Esophagus squamous epithelium (tissue), 5 donors: ENCODE measurements at regions not wholly inside any gene's neighbourhood (a gene's known extent, or its start where the extent isn't known, plus 50 kb on each side); places are given as distances from the start of the nearest gene placed in this dataset.

Source experiments
- DNase-seq: peaks from one replicate; lab custom pipeline; 2025; lab: John Stamatoyannopoulos, UW
- H3K27ac ChIP-seq, 4 donors: fragments of 200-600 bp; sonication (generic); one replicate each; pipeline ENCODE4 v1.5.1; 2016 to 2019; ENCODE audit warnings: mild to moderate bottlenecking in 1 of 4
- H3K27me3 ChIP-seq, 4 donors: fragments of 200-600 bp; sonication (generic); 1 replicate in 3 of 4; 2 replicates in 1 of 4; pipeline versions ENCODE4 v1.5.1 to v1.6.0; 2017 to 2021; ENCODE audit warnings: antibody characterized with exemption in 1 of 4
- H3K36me3 ChIP-seq, 3 donors: fragments of 200-600 bp; sonication (generic); one replicate each; pipeline ENCODE4 v1.5.1; 2016 to 2019
- H3K4me1 ChIP-seq, 3 donors: fragments of 200-600 bp; sonication (generic); one replicate each; pipeline ENCODE4 v1.5.1; 2017 to 2019
- H3K4me3 ChIP-seq, 4 donors: fragments of 200-600 bp; sonication (generic); 1 replicate in 3 of 4; 2 replicates in 1 of 4; pipeline ENCODE4 v1.5.1; 2016 to 2019; ENCODE audit warnings: mild to moderate bottlenecking in 2 of 4, moderate library complexity in 1 of 4
- H3K9me3 ChIP-seq, 3 donors: fragments of 200-600 bp; sonication (generic); one replicate each; pipeline ENCODE4 v1.5.1; 2016 to 2019
- POLR2A ChIP-seq, 4 donors: fragments of 450-650 bp; IDR thresholded peaks; one replicate each; pipeline ENCODE4 v1.6.1; 2017; ENCODE audit warnings: antibody characterized with exemption in 4 of 4, mild to moderate bottlenecking in 4 of 4, moderate library complexity in 3 of 4
- WGBS, 2 donors: methylation state at CpG; one replicate each; pipeline ENCODE4 v1.1.5; 2018; 5-methylcytosine and 5-hydroxymethylcytosine counted together
- intact Hi-C: fragments of 100-400 bp; cut with DNase I; formaldehyde crosslinking; loops from one replicate; pipeline ENCODE4 v1.15.0; 2022
- TF ChIP-seq, protein P1 (sequence below), 6 experiments: fragments of 450-650 bp in 4 of 6; fragments of 200-600 bp in 2 of 6; sonication (generic) in 2 of 6; IDR thresholded peaks; one replicate each; pipeline ENCODE4 v1.5.1; 2016 to 2019; ENCODE audit warnings: antibody characterized with exemption in 6 of 6, mild to moderate bottlenecking in 4 of 6, moderate library complexity in 4 of 6
- donor health status: DM: yes; HTN: yes; CAD: no.

DNA sequence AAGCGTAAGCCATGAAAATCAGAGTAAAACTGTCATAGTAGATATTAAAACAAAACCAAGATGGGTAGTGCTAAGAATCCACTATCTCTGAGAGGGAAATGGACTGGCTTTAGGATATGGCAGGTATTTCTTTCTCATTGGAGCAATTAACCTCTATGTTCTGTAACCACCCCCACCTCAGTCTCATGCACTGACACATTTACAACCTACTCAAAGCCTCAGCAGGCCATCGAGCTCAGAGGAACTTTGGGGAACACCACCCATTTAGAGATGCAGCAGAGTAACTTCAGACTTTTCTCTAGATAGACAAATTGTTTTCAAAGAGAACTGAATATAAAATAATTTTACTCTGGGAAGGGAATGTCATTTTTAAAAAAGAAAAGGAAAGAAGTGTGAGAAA is 615.8 kb upstream of the ZFHX3 start:
- Histone ChIP-seq H3K36me3 (no peaks in the 10 kb centered on the region), H3K4me1 (no peaks in the 10 kb centered on the region), H3K27me3 (no peaks in the 10 kb centered on the region), H3K4me3 (no peak overlapping the region), H3K9me3 (no peaks in the 10 kb centered on the region), H3K27ac (no peak overlapping the region)
- DNase-seq = no peak
- intact Hi-C loops = no loop called here
- TF ChIP-seq POLR2A (IDR thresholded peaks at IDR 0.05) = no peak
- TF ChIP-seq, protein P1, sequence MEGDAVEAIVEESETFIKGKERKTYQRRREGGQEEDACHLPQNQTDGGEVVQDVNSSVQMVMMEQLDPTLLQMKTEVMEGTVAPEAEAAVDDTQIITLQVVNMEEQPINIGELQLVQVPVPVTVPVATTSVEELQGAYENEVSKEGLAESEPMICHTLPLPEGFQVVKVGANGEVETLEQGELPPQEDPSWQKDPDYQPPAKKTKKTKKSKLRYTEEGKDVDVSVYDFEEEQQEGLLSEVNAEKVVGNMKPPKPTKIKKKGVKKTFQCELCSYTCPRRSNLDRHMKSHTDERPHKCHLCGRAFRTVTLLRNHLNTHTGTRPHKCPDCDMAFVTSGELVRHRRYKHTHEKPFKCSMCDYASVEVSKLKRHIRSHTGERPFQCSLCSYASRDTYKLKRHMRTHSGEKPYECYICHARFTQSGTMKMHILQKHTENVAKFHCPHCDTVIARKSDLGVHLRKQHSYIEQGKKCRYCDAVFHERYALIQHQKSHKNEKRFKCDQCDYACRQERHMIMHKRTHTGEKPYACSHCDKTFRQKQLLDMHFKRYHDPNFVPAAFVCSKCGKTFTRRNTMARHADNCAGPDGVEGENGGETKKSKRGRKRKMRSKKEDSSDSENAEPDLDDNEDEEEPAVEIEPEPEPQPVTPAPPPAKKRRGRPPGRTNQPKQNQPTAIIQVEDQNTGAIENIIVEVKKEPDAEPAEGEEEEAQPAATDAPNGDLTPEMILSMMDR (IDR thresholded peaks at IDR 0.05) = no peak
- WGBS, 2 donors = 53 to 66% methylated on average over 2 of the region's 2 CpGs

DNA sequence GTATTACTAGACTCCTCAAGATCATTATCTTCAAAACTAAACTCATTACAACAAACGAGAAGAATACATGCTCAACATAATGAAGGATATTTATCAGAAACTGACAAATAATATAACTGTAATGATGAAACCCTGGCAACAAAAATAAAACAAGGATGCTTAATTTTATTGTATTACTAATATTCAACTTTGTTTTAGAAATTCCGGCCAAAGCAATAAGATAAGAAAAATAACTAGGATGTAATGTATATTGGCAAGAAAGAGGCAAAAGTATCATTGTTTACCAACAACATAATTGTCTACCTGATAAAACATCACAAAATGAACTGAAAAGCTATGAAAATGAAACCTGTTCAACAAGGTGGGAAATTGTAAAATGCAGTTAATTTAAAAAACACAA is 588.3 kb upstream of the ZFHX3 start:
- Histone ChIP-seq H3K27ac (no peak overlapping the region), H3K4me1 (no peaks in the 10 kb centered on the region), H3K27me3 (no peaks in the 10 kb centered on the region), H3K36me3 (no peaks in the 10 kb centered on the region), H3K9me3 (peaks cover 0 to 8% (median 0%) of the 10 kb centered on the region in 3 donors), H3K4me3 (no peak overlapping the region)
- TF ChIP-seq POLR2A (IDR thresholded peaks at IDR 0.05) = no peak
- TF ChIP-seq, protein P1 (IDR thresholded peaks at IDR 0.05) = no peak
- DNase-seq = no peak
- intact Hi-C loops = no loop called here
- 67 to 76% methylated on average over 2 of the region's 2 CpGs for WGBS, 2 donors

DNA sequence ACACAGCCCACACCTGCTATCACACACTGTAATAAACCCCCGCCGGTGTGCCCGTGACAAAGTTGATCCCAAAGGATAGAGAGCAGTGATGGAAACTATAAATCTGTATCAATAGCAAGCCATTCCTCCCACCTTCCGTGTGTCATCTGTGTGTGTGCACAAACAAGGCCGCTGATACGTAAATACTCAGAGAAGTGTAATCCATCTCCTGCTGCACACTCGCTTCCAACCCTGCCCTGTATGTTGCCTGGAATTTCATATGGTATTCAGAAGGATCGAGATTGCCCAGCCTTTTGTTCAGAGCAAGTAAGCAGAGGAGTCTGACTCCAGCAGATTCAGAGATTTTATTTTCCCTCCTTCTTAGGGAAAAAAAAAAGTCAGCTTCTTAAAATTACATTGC is 581.1 kb upstream of the ZFHX3 start:
- Histone ChIP-seq H3K9me3 (no peaks in the 10 kb centered on the region), H3K4me1 (no peaks in the 10 kb centered on the region), H3K27me3 (no peaks in the 10 kb centered on the region), H3K4me3 (no peak overlapping the region), H3K27ac (no peak overlapping the region), H3K36me3 (no peaks in the 10 kb centered on the region)
- TF ChIP-seq, protein P1 (IDR thresholded peaks at IDR 0.05) = no peak
- TF ChIP-seq POLR2A (IDR thresholded peaks at IDR 0.05) = no peak
- intact Hi-C loops = no loop called here
- WGBS, 2 donors = 59 to 69% methylated on average over 8 of the region's 8 CpGs
- DNase-seq = no peak

DNA sequence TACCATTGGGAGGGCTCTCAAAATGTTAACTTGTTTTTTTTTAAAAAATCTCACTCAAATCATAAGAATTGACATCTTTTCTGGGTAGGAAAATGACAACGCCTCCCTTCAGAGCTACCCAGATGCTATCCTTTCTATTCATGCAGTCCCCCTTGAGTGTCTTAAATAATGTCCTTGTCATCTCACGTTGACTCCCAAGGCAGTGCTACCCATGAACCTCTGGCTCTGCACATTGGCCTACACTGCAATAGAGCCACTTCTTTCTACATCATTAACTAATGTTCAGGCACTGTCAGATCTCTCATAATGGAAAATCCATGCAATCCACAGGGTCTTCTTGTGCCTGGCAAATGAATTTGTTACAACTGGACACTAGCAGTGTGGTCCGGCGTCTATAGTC is 569.8 kb upstream of the ZFHX3 start:
- no peak for TF ChIP-seq POLR2A (IDR thresholded peaks at IDR 0.05)
- Histone ChIP-seq H3K27me3 (peaks cover 0 to 8% (median 0%) of the 10 kb centered on the region in 4 donors), H3K36me3 (no peaks in the 10 kb centered on the region), H3K4me1 (no peaks in the 10 kb centered on the region), H3K9me3 (no peaks in the 10 kb centered on the region), H3K27ac (no peak overlapping the region), H3K4me3 (no peak overlapping the region)
- intact Hi-C loops = no loop called here
- DNase-seq = no peak
- 84 to 86% methylated on average over 4 of the region's 4 CpGs for WGBS, 2 donors

DNA sequence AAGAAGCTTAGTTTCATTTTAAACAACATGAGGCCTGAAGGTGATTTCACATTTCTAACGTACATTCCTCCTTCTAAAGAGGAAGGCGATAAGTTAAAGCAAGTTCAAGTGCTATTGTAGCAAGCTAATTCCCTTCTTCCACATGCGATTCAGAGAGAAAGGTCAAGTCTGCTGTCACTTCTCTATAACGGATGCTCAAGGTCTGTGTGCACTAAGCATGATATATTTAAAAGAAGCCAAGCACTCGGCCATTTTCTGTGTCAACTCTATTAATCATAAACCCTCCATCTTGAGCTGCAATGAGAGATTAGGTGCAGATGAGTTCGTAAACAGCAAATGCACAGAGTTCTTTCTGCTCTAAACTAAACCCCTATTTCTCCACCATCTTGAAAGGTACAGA is 568.8 kb upstream of the ZFHX3 start:
- intact Hi-C loops = no loop called here
- Histone ChIP-seq H3K36me3 (no peaks in the 10 kb centered on the region), H3K27ac (no peak overlapping the region), H3K27me3 (peaks cover 0 to 14% (median 0%) of the 10 kb centered on the region in 4 donors), H3K4me1 (no peaks in the 10 kb centered on the region), H3K9me3 (no peaks in the 10 kb centered on the region), H3K4me3 (no peak overlapping the region)
- TF ChIP-seq, protein P1 (IDR thresholded peaks at IDR 0.05) = no peak
- 58 to 63% methylated on average over 6 of the region's 6 CpGs for WGBS, 2 donors
- DNase-seq = no peak

DNA sequence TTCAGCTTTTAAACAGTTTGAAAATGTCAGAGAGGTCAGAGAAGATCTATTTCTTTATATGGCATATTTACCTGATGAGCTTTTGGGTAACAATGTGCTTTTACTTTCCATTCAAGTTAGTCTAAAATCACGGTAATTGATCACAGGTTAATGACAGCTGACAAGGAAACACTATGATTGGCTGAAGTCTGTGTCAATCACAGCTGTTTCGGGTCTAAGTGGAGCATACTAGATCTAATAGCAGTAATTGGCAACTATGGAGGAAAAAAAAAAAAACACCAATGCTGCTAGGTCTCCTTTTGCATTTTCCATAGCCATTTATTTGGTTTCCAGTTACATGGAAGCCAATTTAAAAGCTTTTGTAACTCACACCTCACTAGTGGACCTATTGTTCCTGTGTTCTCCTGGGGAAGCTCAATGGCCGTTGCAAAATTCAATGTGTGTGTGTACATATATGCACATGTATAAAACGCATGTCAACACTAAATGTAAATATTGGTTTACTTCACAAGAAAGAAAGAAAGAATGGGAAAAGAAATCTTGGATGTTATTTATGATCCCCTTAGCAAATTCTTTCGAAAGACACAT is 568.3 kb upstream of the ZFHX3 start:
- Histone ChIP-seq H3K27ac (no peak overlapping the region), H3K4me1 (no peaks in the 10 kb centered on the region), H3K27me3 (peaks cover 0 to 15% (median 0%) of the 10 kb centered on the region in 4 donors), H3K36me3 (no peaks in the 10 kb centered on the region), H3K4me3 (no peak overlapping the region), H3K9me3 (no peaks in the 10 kb centered on the region)
- DNase-seq = no peak
- TF ChIP-seq, protein P1 (IDR thresholded peaks at IDR 0.05) = no peak
- 52 to 73% methylated on average over 5 of the region's 5 CpGs for WGBS, 2 donors
- intact Hi-C loops = no loop called here
